Testis (tissue), 2 donors: ENCODE measurements at regions not wholly inside any gene's neighbourhood (a gene's known extent, or its start where the extent isn't known, plus 50 kb on each side); places are given as distances from the start of the nearest gene placed in this dataset.

Source experiments
- DNase-seq: peaks from one replicate; pipeline ENCODE4 v3.0.0-alpha.2; 2019
- H3K27ac ChIP-seq, 2 donors: fragments of 200-600 bp; sonication (generic); one replicate each; pipeline ENCODE4 v1.5.1; 2019
- H3K27me3 ChIP-seq: fragments of 200-600 bp; sonication (generic); one replicate; pipeline ENCODE4 v1.5.1; 2019
- H3K36me3 ChIP-seq: fragments of 200-600 bp; sonication (generic); one replicate; pipeline ENCODE4 v1.5.1; 2017; ENCODE audit warnings: low read depth; ENCODE audit errors: missing control alignments
- H3K4me1 ChIP-seq: fragments of 200-600 bp; sonication (generic); one replicate; pipeline ENCODE4 v1.5.1; 2019
- H3K4me3 ChIP-seq, 2 donors: fragments of 200-600 bp; sonication (generic); one replicate each; pipeline ENCODE4 v1.5.1; 2017 to 2019
- H3K9me3 ChIP-seq: fragments of 200-600 bp; sonication (generic); one replicate; pipeline ENCODE4 v1.5.1; 2017
- CTCF ChIP-seq, 3 experiments: fragments of 450-650 bp in 2 of 3; fragments of 200-600 bp in 1 of 3; sonication (generic) in 1 of 3; IDR thresholded peaks; one replicate each; pipeline ENCODE4 v1.5.1; 2016 to 2019; ENCODE audit warnings: antibody characterized with exemption in 3 of 3, mild to moderate bottlenecking in 2 of 3, moderate library complexity in 1 of 3
- POLR2A ChIP-seq: fragments of 450-650 bp; IDR thresholded peaks from one replicate; pipeline ENCODE4 v1.6.1; 2017; ENCODE audit warnings: antibody characterized with exemption, mild to moderate bottlenecking, moderate library complexity
- WGBS, 2 donors: methylation state at CpG; one replicate each; pipeline ENCODE4 v1.1.5; 2018; 5-methylcytosine and 5-hydroxymethylcytosine counted together
- intact Hi-C: fragments of 100-400 bp; cut with DNase I; formaldehyde crosslinking; loops from one replicate; pipeline ENCODE4 v1.15.1; 2023; ENCODE audit warnings: low total_unique reads

- WGBS, 2 donors = 53 to 70% methylated on average over 6 to 21 of the region's 30 CpGs
- TF ChIP-seq CTCF (IDR thresholded peaks at IDR 0.05) (no peak), POLR2A (no peak)
Observed at GRCh38 chr20:60086821-60087562, 128.8 kb downstream of the CDH26 start.

GRCh38 chr20:60087563-60088105, 129.4 kb downstream of the CDH26 start:
- H3K27me3 ChIP-seq = no peaks in the 10 kb centered on the region
- intact Hi-C loops = no loop called here
- H3K27ac ChIP-seq = no peak overlapping the region
- H3K9me3 ChIP-seq = no peaks in the 10 kb centered on the region
- 17 to 43% methylated on average over 1 to 36 of the region's 60 CpGs for WGBS, 2 donors
- no peaks in the 10 kb centered on the region for H3K36me3 ChIP-seq
- DNase-seq = no peak
- peak overlapping the region; percentile 26 to 34 for H3K4me3 ChIP-seq
- TF ChIP-seq POLR2A = no peak
- TF ChIP-seq CTCF (IDR thresholded peaks at IDR 0.05) = no peak
- no peaks in the 10 kb centered on the region for H3K4me1 ChIP-seq

More at GRCh38 chr20:60086821-60087562, 128.8 kb downstream of the CDH26 start:
- H3K36me3 ChIP-seq = no peaks in the 10 kb centered on the region
- no peak for DNase-seq
- H3K9me3 ChIP-seq = no peaks in the 10 kb centered on the region
- H3K27me3 ChIP-seq = no peaks in the 10 kb centered on the region
- no peaks in the 10 kb centered on the region for H3K4me1 ChIP-seq
- H3K27ac ChIP-seq = no peak overlapping the region
- H3K4me3 ChIP-seq = peak overlapping the region; percentile 12 to 34
- intact Hi-C loops = no loop called here

GRCh38 chr20:60088236-60088635, 130.0 kb downstream of the CDH26 start:
- H3K36me3 ChIP-seq = no peaks in the 10 kb centered on the region
- H3K4me3 ChIP-seq = peak overlapping the region; percentile 21 to 26
- H3K27me3 ChIP-seq = no peaks in the 10 kb centered on the region
- TF ChIP-seq CTCF (IDR thresholded peaks at IDR 0.05) (no peak), POLR2A (no peak)
- WGBS, 2 donors = 64 to 84% methylated on average over 4 to 10 of the region's 10 CpGs
- no peak for DNase-seq
- no peaks in the 10 kb centered on the region for H3K9me3 ChIP-seq
- intact Hi-C loops = no loop called here
- H3K27ac ChIP-seq = no peak overlapping the region
- no peaks in the 10 kb centered on the region for H3K4me1 ChIP-seq

GRCh38 chr20:60090631-60091030, 132.4 kb downstream of the CDH26 start:
- TF ChIP-seq CTCF (IDR thresholded peaks at IDR 0.05) = no peak
- TF ChIP-seq POLR2A = no peak

GRCh38 chr20:60091305-60091704, 133.1 kb downstream of the CDH26 start:
- Histone ChIP-seq H3K4me1 (no peaks in the 10 kb centered on the region), H3K36me3 (no peaks in the 10 kb centered on the region), H3K4me3 (no peak overlapping the region), H3K9me3 (no peaks in the 10 kb centered on the region), H3K27me3 (no peaks in the 10 kb centered on the region), H3K27ac (no peak overlapping the region)
- TF ChIP-seq CTCF (IDR thresholded peaks at IDR 0.05) (no peak), POLR2A (no peak)
- DNase-seq = no peak
- WGBS, 2 donors = 75 to 80% methylated on average over 5 of the region's 5 CpGs
- intact Hi-C loops = no loop called here

More at GRCh38 chr20:60090631-60091030, 132.4 kb downstream of the CDH26 start:
- Histone ChIP-seq H3K36me3 (no peaks in the 10 kb centered on the region), H3K4me3 (no peak overlapping the region), H3K4me1 (no peaks in the 10 kb centered on the region), H3K27ac (no peak overlapping the region), H3K9me3 (no peaks in the 10 kb centered on the region), H3K27me3 (no peaks in the 10 kb centered on the region)
- WGBS, 2 donors = 33 to 53% methylated on average over 4 of the region's 4 CpGs
- no peak for DNase-seq
- intact Hi-C loops = no loop called here
